GM12891 (cell line): ENCODE measurements at regions not wholly inside any gene's neighbourhood (a gene's known extent, or its start where the extent isn't known, plus 50 kb on each side); places are given as distances from the start of the nearest gene placed in this dataset.

Experiments used
- POLR2A ChIP-seq: IDR thresholded peaks from 2 replicates; pipeline ENCODE4 v1.6.1; 2011; ENCODE audit warnings: low read depth, low read length, control low read depth
- POLR2AphosphoS5 ChIP-seq: IDR thresholded peaks from 2 replicates; pipeline ENCODE4 v1.6.1; 2011; ENCODE audit warnings: low read depth, low read length, control low read depth
- POU2F2 ChIP-seq: IDR thresholded peaks from 2 replicates; pipeline ENCODE4 v1.6.1; 2011; ENCODE audit warnings: low read depth, mild to moderate bottlenecking, control low read depth, low read length, moderate library complexity
- SPI1 ChIP-seq: IDR thresholded peaks from 2 replicates; pipeline ENCODE4 v1.6.1; 2011; ENCODE audit warnings: low read depth, low read length, control low read depth
- TAF1 ChIP-seq: IDR thresholded peaks from 2 replicates; pipeline ENCODE4 v1.6.1; 2011; ENCODE audit warnings: low read depth, low read length, control low read depth

GRCh38 chrX:8404926-8405325, 59.7 kb upstream of the VCX3B start:
- no peak for TF ChIP-seq POLR2AphosphoS5
- no peak for TF ChIP-seq TAF1
- no peak for TF ChIP-seq POU2F2
- no peak for TF ChIP-seq POLR2A
- no peak for TF ChIP-seq SPI1
